GM23248 (cell line): ENCODE measurements at regions not wholly inside any gene's neighbourhood (a gene's known extent, or its start where the extent isn't known, plus 50 kb on each side); places are given as distances from the start of the nearest gene placed in this dataset.

Experiments used
- DNase-seq: peaks from one replicate; pipeline ENCODE4 v3.0.0-alpha.2; 2015
- H2AFZ ChIP-seq: fragments of 200-600 bp; sonication (generic); 2 replicates; pipeline ENCODE4 v1.6.1; 2016; ENCODE audit warnings: antibody characterized with exemption
- H3F3A ChIP-seq: fragments of 200-600 bp; sonication (generic); 2 replicates; pipeline ENCODE4 v1.6.1; 2016; ENCODE audit warnings: mild to moderate bottlenecking, antibody characterized with exemption, mixed run types; ENCODE audit not compliant: insufficient read depth
- H3K27ac ChIP-seq: fragments of 200-600 bp; sonication (generic); 2 replicates; pipeline ENCODE4 v1.5.1; 2016; ENCODE audit warnings: mild to moderate bottlenecking
- H3K27me3 ChIP-seq: fragments of 200-600 bp; sonication (generic); replicated peaks from 2 replicates; pipeline ENCODE4 v1.6.1; 2016; ENCODE audit warnings: mild to moderate bottlenecking; ENCODE audit not compliant: insufficient read depth
- H3K36me3 ChIP-seq: fragments of 200-600 bp; sonication (generic); 2 replicates; pipeline ENCODE4 v1.6.1; 2016; ENCODE audit warnings: low read depth, mild to moderate bottlenecking
- H3K4me1 ChIP-seq: fragments of 200-600 bp; sonication (generic); 2 replicates; pipeline ENCODE4 v1.6.1; 2016; ENCODE audit warnings: mild to moderate bottlenecking; ENCODE audit not compliant: insufficient read depth
- H3K4me2 ChIP-seq: fragments of 200-600 bp; sonication (generic); one replicate; pipeline ENCODE4 v1.6.1; 2016; ENCODE audit warnings: mild to moderate bottlenecking; ENCODE audit not compliant: unreplicated experiment
- H3K4me3 ChIP-seq: fragments of 200-600 bp; sonication (generic); 2 replicates; pipeline ENCODE4 v1.5.1; 2016; ENCODE audit warnings: mild to moderate bottlenecking
- H3K79me2 ChIP-seq: fragments of 200-600 bp; sonication (generic); 2 replicates; pipeline ENCODE4 v1.6.1; 2016; ENCODE audit warnings: mild to moderate bottlenecking; ENCODE audit not compliant: insufficient read depth
- H3K9ac ChIP-seq: fragments of 200-600 bp; sonication (generic); 2 replicates; pipeline ENCODE4 v1.6.1; 2016; ENCODE audit warnings: mild to moderate bottlenecking
- H3K9me2 ChIP-seq: fragments of 200-600 bp; sonication (generic); 2 replicates; pipeline ENCODE4 v1.6.1; 2016; ENCODE audit warnings: mixed run types, mild to moderate bottlenecking, moderate library complexity; ENCODE audit not compliant: insufficient read depth
- H3K9me3 ChIP-seq: fragments of 200-600 bp; sonication (generic); one replicate; pipeline ENCODE4 v1.6.1; 2017; ENCODE audit warnings: low read depth
- H4K20me1 ChIP-seq: fragments of 200-600 bp; sonication (generic); 2 replicates; pipeline ENCODE4 v1.6.0; 2016; ENCODE audit not compliant: insufficient read depth
- EZH2 ChIP-seq: fragments of 200-600 bp; sonication (generic); IDR thresholded peaks from 2 replicates; pipeline ENCODE4 v1.6.1; 2018; ENCODE audit warnings: antibody characterized with exemption, mild to moderate bottlenecking; ENCODE audit not compliant: insufficient read depth, poor library complexity, severe bottlenecking
- EZH2phosphoT487 ChIP-seq: fragments of 200-600 bp; sonication (generic); IDR thresholded peaks from 2 replicates; pipeline ENCODE4 v1.6.1; 2018; ENCODE audit warnings: antibody characterized with exemption, moderate library complexity, mild to moderate bottlenecking, low read depth; ENCODE audit not compliant: insufficient read depth
- WGBS, 2 experiments: methylation state at CpG; one replicate each; pipeline ENCODE4 v1.1.6; 2015 to 2017; ENCODE audit warnings: low lambda C conversion rate in 2 of 2, low coverage in 1 of 2; ENCODE audit errors: missing lambda C conversion rate in 2 of 2; 5-methylcytosine and 5-hydroxymethylcytosine counted together
- in situ Hi-C: fragments of 300-500 bp; cut with MboI; formaldehyde crosslinking; loops from 2 replicates; pipeline ENCODE4 v1.15.0; 2020

- Histone ChIP-seq H3K4me2 (no peak overlapping the region), H3K4me3 (no peak overlapping the region), H3K9ac (no peak overlapping the region), H3F3A (peaks cover 5% of the 10 kb centered on the region; the same call in 1 of the 2 replicates), H3K27ac (no peak overlapping the region), H3K9me2 (no peaks in the 10 kb centered on the region), H3K79me2 (no peaks in the 10 kb centered on the region), H3K4me1 (peaks cover 8% of the 10 kb centered on the region), H2AFZ (no peak overlapping the region), H3K9me3 (no peaks in the 10 kb centered on the region), H3K36me3 (peaks cover 6% of the 10 kb centered on the region; the same call in 1 of the 2 replicates), H4K20me1 (no peaks in the 10 kb centered on the region), H3K27me3 (no peaks in the 10 kb centered on the region)
- in situ Hi-C loops = no loop called here
- no peak for DNase-seq
- TF ChIP-seq EZH2 = no peak
- no peak for TF ChIP-seq EZH2phosphoT487
- 96 to 99% methylated on average over 5 of the region's 5 CpGs for WGBS, 2 experiments
Observed at GRCh38 chr16:27681681-27682080, 131.7 kb downstream of the KATNIP start.

GRCh38 chr16:27684047-27684446 is 134.1 kb downstream of the KATNIP start:
- in situ Hi-C loops = no loop called here
- Histone ChIP-seq H4K20me1 (no peaks in the 10 kb centered on the region), H2AFZ (no peak overlapping the region), H3K9me3 (no peaks in the 10 kb centered on the region), H3K36me3 (peaks cover 6% of the 10 kb centered on the region; the same call in 1 of the 2 replicates), H3K9me2 (no peaks in the 10 kb centered on the region), H3K27me3 (no peaks in the 10 kb centered on the region), H3K9ac (no peak overlapping the region), H3K4me3 (no peak overlapping the region), H3K27ac (no peak overlapping the region), H3K4me1 (no peaks in the 10 kb centered on the region), H3K79me2 (no peaks in the 10 kb centered on the region), H3K4me2 (no peak overlapping the region), H3F3A (no peaks in the 10 kb centered on the region)
- 89 to 96% methylated on average over 2 of the region's 2 CpGs for WGBS, 2 experiments
- TF ChIP-seq EZH2phosphoT487 = no peak
- no peak for DNase-seq

GRCh38 chr16:27685807-27686206 is 135.9 kb downstream of the KATNIP start:
- peak; percentile 44 for DNase-seq
- H2AFZ ChIP-seq = no peak overlapping the region
- H3K27me3 ChIP-seq = no peaks in the 10 kb centered on the region
- in situ Hi-C loops = no loop called here
- no peak overlapping the region for H3K9ac ChIP-seq
- no peaks in the 10 kb centered on the region for H3K79me2 ChIP-seq
- no peak overlapping the region for H3K4me2 ChIP-seq
- no peaks in the 10 kb centered on the region for H3K9me2 ChIP-seq
- no peaks in the 10 kb centered on the region for H3K4me1 ChIP-seq
- no peak overlapping the region for H3K4me3 ChIP-seq
- no peaks in the 10 kb centered on the region for H3K9me3 ChIP-seq
- H3K36me3 ChIP-seq = peaks cover 6% of the 10 kb centered on the region; the same call in 1 of the 2 replicates
- no peaks in the 10 kb centered on the region for H4K20me1 ChIP-seq
- no peaks in the 10 kb centered on the region for H3F3A ChIP-seq
- no peak overlapping the region for H3K27ac ChIP-seq
- TF ChIP-seq EZH2 = no peak
- TF ChIP-seq EZH2phosphoT487 = no peak
- WGBS, 2 experiments = 4 to 10% methylated on average over 1 of the region's 1 CpG

- Histone ChIP-seq H3K9ac (no peak overlapping the region), H3F3A (no peaks in the 10 kb centered on the region), H3K27me3 (no peaks in the 10 kb centered on the region), H3K4me3 (no peak overlapping the region), H3K27ac (no peak overlapping the region), H3K4me1 (no peaks in the 10 kb centered on the region), H3K79me2 (no peaks in the 10 kb centered on the region), H3K9me3 (no peaks in the 10 kb centered on the region), H3K36me3 (peaks cover 4% of the 10 kb centered on the region; the same call in 1 of the 2 replicates), H3K9me2 (no peaks in the 10 kb centered on the region), H3K4me2 (no peak overlapping the region), H4K20me1 (no peaks in the 10 kb centered on the region), H2AFZ (no peak overlapping the region)
- TF ChIP-seq EZH2phosphoT487 (no peak), EZH2 (no peak)
- in situ Hi-C loops = no loop called here
- 61 to 63% methylated on average over 3 of the region's 3 CpGs for WGBS, 2 experiments
- DNase-seq = no peak
Observed at GRCh38 chr16:27686926-27687325, 137.0 kb downstream of the KATNIP start.

- no peaks in the 10 kb centered on the region for H4K20me1 ChIP-seq
- H3K79me2 ChIP-seq = no peaks in the 10 kb centered on the region
- H2AFZ ChIP-seq = no peak overlapping the region
- in situ Hi-C loops = no loop called here
- TF ChIP-seq EZH2 (no peak), EZH2phosphoT487 (no peak)
- DNase-seq = no peak
- H3K27ac ChIP-seq = no peak overlapping the region
- no peak overlapping the region for H3K4me3 ChIP-seq
- no peaks in the 10 kb centered on the region for H3K9me2 ChIP-seq
- H3F3A ChIP-seq = no peaks in the 10 kb centered on the region
- H3K4me1 ChIP-seq = no peaks in the 10 kb centered on the region
- no peaks in the 10 kb centered on the region for H3K27me3 ChIP-seq
- H3K9me3 ChIP-seq = no peaks in the 10 kb centered on the region
- no peak overlapping the region for H3K9ac ChIP-seq
- WGBS, 2 experiments = 96 to 97% methylated on average over 2 of the region's 2 CpGs
- no peak overlapping the region for H3K4me2 ChIP-seq
- H3K36me3 ChIP-seq = no peaks in the 10 kb centered on the region
Observed at GRCh38 chr16:27687605-27688004, 137.7 kb downstream of the KATNIP start.
